Vagina (tissue), 2 donors: ENCODE measurements at regions not wholly inside any gene's neighbourhood (a gene's known extent, or its start where the extent isn't known, plus 50 kb on each side); places are given as distances from the start of the nearest gene placed in this dataset.

Experiments
- POLR2A ChIP-seq, 2 donors: fragments of 450-650 bp; IDR thresholded peaks; one replicate each; pipeline ENCODE4 v1.6.1; 2017; ENCODE audit warnings: antibody characterized with exemption in 2 of 2, mild to moderate bottlenecking in 2 of 2, moderate library complexity in 2 of 2
- POLR2AphosphoS5 ChIP-seq, 2 donors: sonication (generic); formaldehyde crosslinking; IDR thresholded peaks; one replicate each; pipeline ENCODE4 v1.9.0; 2017; ENCODE audit warnings: antibody characterized with exemption in 2 of 2, mild to moderate bottlenecking in 2 of 2, low read depth in 1 of 2; ENCODE audit not compliant: insufficient read depth in 1 of 2
- TF ChIP-seq, protein P1 (sequence below), 3 experiments: fragments of 450-650 bp in 2 of 3; fragments of 200-600 bp in 1 of 3; sonication (generic) in 1 of 3; IDR thresholded peaks; one replicate each; pipeline ENCODE4 v1.5.1; 2017 to 2019; ENCODE audit warnings: antibody characterized with exemption in 3 of 3, mild to moderate bottlenecking in 2 of 3, moderate library complexity in 2 of 3

DNA sequence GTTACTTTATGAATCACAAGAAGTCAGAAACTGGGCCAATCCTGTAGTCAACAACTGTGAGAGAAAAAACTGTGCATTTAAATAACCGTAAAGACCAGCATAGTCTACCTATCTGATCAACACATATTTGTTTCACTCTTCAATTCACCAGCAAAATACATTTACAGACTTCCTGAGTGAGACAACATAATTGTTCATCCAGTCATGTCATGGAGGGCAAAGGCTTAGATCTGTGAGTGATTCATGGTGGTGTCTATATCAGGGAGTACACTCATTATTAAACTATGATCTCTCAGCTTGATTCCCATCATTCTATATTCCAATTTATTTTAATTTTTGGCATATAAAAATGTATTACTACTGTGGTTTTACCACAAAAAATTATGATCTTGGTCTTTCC, 694.6 kb downstream of the DNAH5 start:
- TF ChIP-seq, protein P1, sequence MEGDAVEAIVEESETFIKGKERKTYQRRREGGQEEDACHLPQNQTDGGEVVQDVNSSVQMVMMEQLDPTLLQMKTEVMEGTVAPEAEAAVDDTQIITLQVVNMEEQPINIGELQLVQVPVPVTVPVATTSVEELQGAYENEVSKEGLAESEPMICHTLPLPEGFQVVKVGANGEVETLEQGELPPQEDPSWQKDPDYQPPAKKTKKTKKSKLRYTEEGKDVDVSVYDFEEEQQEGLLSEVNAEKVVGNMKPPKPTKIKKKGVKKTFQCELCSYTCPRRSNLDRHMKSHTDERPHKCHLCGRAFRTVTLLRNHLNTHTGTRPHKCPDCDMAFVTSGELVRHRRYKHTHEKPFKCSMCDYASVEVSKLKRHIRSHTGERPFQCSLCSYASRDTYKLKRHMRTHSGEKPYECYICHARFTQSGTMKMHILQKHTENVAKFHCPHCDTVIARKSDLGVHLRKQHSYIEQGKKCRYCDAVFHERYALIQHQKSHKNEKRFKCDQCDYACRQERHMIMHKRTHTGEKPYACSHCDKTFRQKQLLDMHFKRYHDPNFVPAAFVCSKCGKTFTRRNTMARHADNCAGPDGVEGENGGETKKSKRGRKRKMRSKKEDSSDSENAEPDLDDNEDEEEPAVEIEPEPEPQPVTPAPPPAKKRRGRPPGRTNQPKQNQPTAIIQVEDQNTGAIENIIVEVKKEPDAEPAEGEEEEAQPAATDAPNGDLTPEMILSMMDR (IDR thresholded peaks at IDR 0.05), result no peak
- TF ChIP-seq POLR2A (IDR thresholded peaks at IDR 0.05), result no peak
- TF ChIP-seq POLR2AphosphoS5 (IDR thresholded peaks at IDR 0.05; ENCODE audit: insufficient read depth in 1 of 2, low read depth in 1 of 2), result no peak
